DND-41 (cell line): ENCODE measurements at regions not wholly inside any gene's neighbourhood (a gene's known extent, or its start where the extent isn't known, plus 50 kb on each side); places are given as distances from the start of the nearest gene placed in this dataset.

ENCODE experiments used
- ATAC-seq: fragments of 200-7000 bp; cut with Tn5 transposase; 3 replicates; pipeline ENCODE4 v1.9.1; 2021; ENCODE audit warnings: low read depth; ENCODE audit not compliant: insufficient read depth
- DNase-seq: peaks from one replicate; pipeline ENCODE4 v3.0.0-alpha.2; 2020
- H2AFZ ChIP-seq: 2 replicates; pipeline ENCODE4 v1.6.0; 2012; ENCODE audit warnings: low read depth, low read length
- H3K27ac ChIP-seq: 2 replicates; pipeline ENCODE4 v1.5.1; 2012; ENCODE audit warnings: low read length, inconsistent platforms
- H3K27me3 ChIP-seq: fragments of 200-600 bp; sonication (generic); 2 replicates; pipeline ENCODE4 v1.6.0; 2012; ENCODE audit warnings: low read length, mild to moderate bottlenecking, inconsistent platforms; ENCODE audit not compliant: insufficient read depth, poor library complexity
- H3K36me3 ChIP-seq: 2 replicates; pipeline ENCODE4 v1.5.1; 2012; ENCODE audit warnings: low read length, inconsistent platforms; ENCODE audit not compliant: insufficient read depth
- H3K4me1 ChIP-seq: 2 replicates; pipeline ENCODE4 v1.5.1; 2012; ENCODE audit warnings: mild to moderate bottlenecking, low read length; ENCODE audit not compliant: insufficient read depth
- H3K4me2 ChIP-seq: 2 replicates; pipeline ENCODE4 v1.6.0; 2012; ENCODE audit warnings: mild to moderate bottlenecking, moderate library complexity, low read length, inconsistent platforms; ENCODE audit not compliant: insufficient read depth
- H3K4me3 ChIP-seq, 2 experiments: fragments of 200-600 bp in 1 of 2; shearing (Covaris generic) in 1 of 2; 2 replicates each; pipeline ENCODE4 v1.5.1; 2012 to 2016; ENCODE audit warnings: inconsistent platforms in 2 of 2, low read length in 2 of 2, mild to moderate bottlenecking in 2 of 2, low read depth in 1 of 2, moderate library complexity in 1 of 2
- H3K79me2 ChIP-seq: 2 replicates; pipeline ENCODE4 v1.6.0; 2012; ENCODE audit warnings: low read length, inconsistent platforms; ENCODE audit not compliant: insufficient read depth
- H3K9ac ChIP-seq: 2 replicates; pipeline ENCODE4 v1.6.0; 2012; ENCODE audit warnings: low read depth, mild to moderate bottlenecking, inconsistent platforms, low read length, moderate library complexity
- H3K9me3 ChIP-seq: 2 replicates; pipeline ENCODE4 v1.5.1; 2012; ENCODE audit warnings: low read length, moderate library complexity, mild to moderate bottlenecking, inconsistent platforms; ENCODE audit not compliant: insufficient read depth, severe bottlenecking
- H4K20me1 ChIP-seq: 2 replicates; pipeline ENCODE4 v1.6.0; 2012; ENCODE audit warnings: low read length; ENCODE audit not compliant: insufficient read depth
- EZH2 ChIP-seq: IDR thresholded peaks from 3 replicates; pipeline ENCODE4 v1.6.1; 2012; ENCODE audit warnings: borderline replicate concordance, low read depth, mild to moderate bottlenecking, moderate library complexity, low read length, inconsistent platforms; ENCODE audit not compliant: severe bottlenecking
- TF ChIP-seq, protein P1 (sequence below): IDR thresholded peaks from 2 replicates; pipeline ENCODE4 v1.5.1; 2012; ENCODE audit warnings: borderline replicate concordance, low read length, moderate library complexity, mild to moderate bottlenecking; ENCODE audit not compliant: poor library complexity, severe bottlenecking; ENCODE audit errors: extremely low read depth

DNA sequence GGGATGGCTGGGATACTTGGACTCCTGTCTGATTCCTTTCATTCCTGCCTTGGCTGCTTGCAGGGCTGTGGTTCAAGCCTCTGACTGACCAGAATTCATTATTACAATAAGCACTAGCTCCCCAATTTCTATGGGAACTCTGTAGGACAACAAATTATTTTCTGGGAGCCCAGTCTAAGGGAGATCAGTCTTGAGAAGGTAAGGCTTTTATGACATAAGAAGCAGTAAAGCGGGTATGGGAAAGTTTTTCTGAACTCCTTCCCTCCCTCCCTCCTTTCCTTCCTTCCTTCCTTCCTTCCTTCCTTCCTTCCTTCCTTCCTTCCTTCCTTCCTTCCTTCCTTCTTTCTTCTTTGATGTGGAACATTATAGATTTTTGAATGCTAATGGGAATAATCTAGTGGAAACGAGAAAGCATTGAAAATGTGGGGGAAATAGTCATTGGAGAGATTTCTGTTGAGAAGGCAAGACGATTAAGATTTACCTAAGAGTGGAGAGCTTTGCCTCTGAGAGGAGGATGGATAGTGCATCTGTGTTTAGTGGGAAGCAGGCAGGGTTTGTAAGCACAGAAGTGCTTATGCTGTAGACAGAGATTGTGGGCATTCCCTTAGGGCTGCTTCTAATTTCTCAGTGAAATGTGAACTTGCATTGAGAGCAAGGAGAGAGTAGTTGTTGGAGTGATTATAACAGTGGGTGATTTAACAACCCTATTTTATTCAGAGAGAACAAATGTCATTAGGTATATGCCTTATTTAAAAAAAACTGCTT is 201.5 kb downstream of the DNAJB9 start:
- no peak overlapping the region for H3K4me2 ChIP-seq
- ATAC-seq, result no peak
- DNase-seq, result no peak
- H3K4me3 ChIP-seq, result no peak overlapping the region
- TF ChIP-seq EZH2, result no peak
- TF ChIP-seq, protein P1, sequence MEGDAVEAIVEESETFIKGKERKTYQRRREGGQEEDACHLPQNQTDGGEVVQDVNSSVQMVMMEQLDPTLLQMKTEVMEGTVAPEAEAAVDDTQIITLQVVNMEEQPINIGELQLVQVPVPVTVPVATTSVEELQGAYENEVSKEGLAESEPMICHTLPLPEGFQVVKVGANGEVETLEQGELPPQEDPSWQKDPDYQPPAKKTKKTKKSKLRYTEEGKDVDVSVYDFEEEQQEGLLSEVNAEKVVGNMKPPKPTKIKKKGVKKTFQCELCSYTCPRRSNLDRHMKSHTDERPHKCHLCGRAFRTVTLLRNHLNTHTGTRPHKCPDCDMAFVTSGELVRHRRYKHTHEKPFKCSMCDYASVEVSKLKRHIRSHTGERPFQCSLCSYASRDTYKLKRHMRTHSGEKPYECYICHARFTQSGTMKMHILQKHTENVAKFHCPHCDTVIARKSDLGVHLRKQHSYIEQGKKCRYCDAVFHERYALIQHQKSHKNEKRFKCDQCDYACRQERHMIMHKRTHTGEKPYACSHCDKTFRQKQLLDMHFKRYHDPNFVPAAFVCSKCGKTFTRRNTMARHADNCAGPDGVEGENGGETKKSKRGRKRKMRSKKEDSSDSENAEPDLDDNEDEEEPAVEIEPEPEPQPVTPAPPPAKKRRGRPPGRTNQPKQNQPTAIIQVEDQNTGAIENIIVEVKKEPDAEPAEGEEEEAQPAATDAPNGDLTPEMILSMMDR, result no peak
- H3K4me1 ChIP-seq, result no peaks in the 10 kb centered on the region
- no peaks in the 10 kb centered on the region for H3K27me3 ChIP-seq
- H3K27ac ChIP-seq, result no peak overlapping the region
- H3K9me3 ChIP-seq, result no peaks in the 10 kb centered on the region
- H3K79me2 ChIP-seq, result no peaks in the 10 kb centered on the region
- no peaks in the 10 kb centered on the region for H3K36me3 ChIP-seq
- H3K9ac ChIP-seq, result no peak overlapping the region
- no peaks in the 10 kb centered on the region for H4K20me1 ChIP-seq
- H2AFZ ChIP-seq, result no peak overlapping the region

DNA sequence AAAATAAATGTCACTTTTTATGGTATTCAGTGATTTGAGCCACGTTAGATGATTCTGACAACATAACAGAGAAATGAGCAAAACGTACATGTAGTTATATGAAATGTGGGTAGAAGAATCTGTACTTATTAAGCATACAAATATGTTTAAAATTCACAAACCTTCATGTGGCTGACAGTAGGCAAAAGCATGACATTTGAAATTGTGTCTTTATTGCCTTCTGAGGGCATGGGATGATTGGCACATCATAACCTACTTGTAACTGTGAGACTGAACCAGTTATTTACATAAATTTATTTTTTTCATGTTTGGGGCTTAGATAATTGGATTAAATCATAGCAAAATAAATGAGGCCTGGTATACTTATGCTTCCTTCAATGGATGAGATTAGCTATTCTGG is 202.2 kb downstream of the DNAJB9 start:
- Histone ChIP-seq H3K27me3 (no peaks in the 10 kb centered on the region), H4K20me1 (no peaks in the 10 kb centered on the region), H3K9ac (no peak overlapping the region), H3K4me2 (no peak overlapping the region), H2AFZ (no peak overlapping the region), H3K79me2 (no peaks in the 10 kb centered on the region), H3K4me1 (no peaks in the 10 kb centered on the region), H3K27ac (no peak overlapping the region), H3K36me3 (no peaks in the 10 kb centered on the region), H3K9me3 (no peaks in the 10 kb centered on the region), H3K4me3 (no peak overlapping the region)
- ATAC-seq (no peak), DNase-seq (no peak)
- TF ChIP-seq, protein P1, result no peak

DNA sequence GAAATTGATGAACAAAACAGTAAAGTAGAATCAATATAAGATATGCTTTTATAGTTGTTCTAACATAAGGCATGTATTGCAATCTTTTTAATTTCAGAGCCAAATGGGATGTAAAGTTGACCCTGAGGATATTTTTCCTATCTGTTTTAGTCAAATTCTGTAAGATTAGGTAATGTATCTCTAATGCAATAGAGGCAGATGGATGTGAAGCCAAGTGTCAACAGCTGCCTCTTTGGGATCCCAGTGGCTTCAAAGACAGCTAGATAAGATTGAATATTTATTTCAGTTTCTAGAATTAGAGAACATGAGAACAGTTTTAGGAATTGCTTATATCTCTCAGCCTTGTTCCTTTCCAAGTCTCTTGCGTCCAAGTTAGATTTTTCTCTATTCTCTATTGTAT is 208.3 kb downstream of the DNAJB9 start:
- TF ChIP-seq EZH2, result no peak
- TF ChIP-seq, protein P1, result no peak
- no peak overlapping the region for H2AFZ ChIP-seq
- no peaks in the 10 kb centered on the region for H3K36me3 ChIP-seq
- H3K27me3 ChIP-seq, result no peaks in the 10 kb centered on the region
- no peaks in the 10 kb centered on the region for H3K79me2 ChIP-seq
- no peaks in the 10 kb centered on the region for H3K4me1 ChIP-seq
- DNase-seq (no peak), ATAC-seq (no peak)
- no peak overlapping the region for H3K27ac ChIP-seq
- H3K4me2 ChIP-seq, result no peak overlapping the region
- no peak overlapping the region for H3K9ac ChIP-seq
- H3K9me3 ChIP-seq, result no peaks in the 10 kb centered on the region
- H3K4me3 ChIP-seq, result no peak overlapping the region
- no peaks in the 10 kb centered on the region for H4K20me1 ChIP-seq

DNA sequence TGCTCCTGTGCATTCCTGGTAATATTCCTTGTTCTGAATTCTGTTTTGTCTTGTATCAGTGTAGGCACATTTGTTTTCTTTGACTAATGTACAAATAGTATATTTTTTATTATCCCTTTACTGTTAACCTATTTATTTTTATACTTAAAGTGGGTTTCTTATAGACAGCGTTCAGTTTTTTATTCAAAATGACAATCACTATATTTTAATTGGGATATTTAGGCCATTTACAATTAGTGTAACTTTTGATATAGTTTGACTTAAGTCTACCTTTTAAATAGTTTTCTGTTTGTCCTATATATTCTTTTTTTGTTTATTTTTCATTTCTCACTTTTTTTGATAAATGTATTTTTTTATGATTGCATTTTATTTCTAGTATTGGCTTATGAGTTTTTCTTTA is 219.8 kb downstream of the DNAJB9 start:
- Histone ChIP-seq H3K4me2 (no peak overlapping the region), H3K79me2 (no peaks in the 10 kb centered on the region), H3K4me3 (no peak overlapping the region), H3K36me3 (no peaks in the 10 kb centered on the region), H2AFZ (no peak overlapping the region), H3K9me3 (peaks cover 11% of the 10 kb centered on the region), H3K27ac (no peak overlapping the region), H3K4me1 (no peaks in the 10 kb centered on the region), H4K20me1 (no peaks in the 10 kb centered on the region), H3K27me3 (no peaks in the 10 kb centered on the region), H3K9ac (no peak overlapping the region)
- DNase-seq, result no peak
- TF ChIP-seq, protein P1, result no peak
- no peak for TF ChIP-seq EZH2
- no peak for ATAC-seq
